Dermis blood vessel endothelial cell (primary cell): ENCODE measurements at regions not wholly inside any gene's neighbourhood (a gene's known extent, or its start where the extent isn't known, plus 50 kb on each side); places are given as distances from the start of the nearest gene placed in this dataset.

Source experiments
- DNase-seq: peaks from one replicate; pipeline ENCODE4 v3.0.0; 2010

GRCh38 chr11:70862093-70862492 lies 390.3 kb downstream of the SHANK2 start:
- no peak for DNase-seq

GRCh38 chr11:70863186-70863585 lies 389.2 kb downstream of the SHANK2 start:
- DNase-seq = no peak

GRCh38 chr11:70863993-70864392 lies 388.4 kb downstream of the SHANK2 start:
- DNase-seq = no peak

- no peak for DNase-seq
Measured at GRCh38 chr11:70865356-70865755, 387.0 kb downstream of the SHANK2 start.

GRCh38 chr11:70866834-70867233 lies 385.5 kb downstream of the SHANK2 start:
- DNase-seq = no peak

GRCh38 chr11:70867281-70868047 lies 384.9 kb downstream of the SHANK2 start:
- DNase-seq = no peak

- no peak for DNase-seq
Measured at GRCh38 chr11:70868341-70868885, 384.0 kb downstream of the SHANK2 start.

- DNase-seq = no peak
Measured at GRCh38 chr11:70869054-70869453, 383.3 kb downstream of the SHANK2 start.

GRCh38 chr11:70871881-70872280 lies 380.5 kb downstream of the SHANK2 start:
- no peak for DNase-seq

GRCh38 chr11:70872299-70872698 lies 380.1 kb downstream of the SHANK2 start:
- no peak for DNase-seq

- no peak for DNase-seq
Measured at GRCh38 chr11:70872955-70873735, 379.2 kb downstream of the SHANK2 start.

- DNase-seq = no peak
Measured at GRCh38 chr11:70873736-70874412, 378.5 kb downstream of the SHANK2 start.

GRCh38 chr11:70876685-70877084 lies 375.7 kb downstream of the SHANK2 start:
- DNase-seq = peak; percentile 1

- no peak for DNase-seq
Measured at GRCh38 chr11:70877151-70877550, 375.2 kb downstream of the SHANK2 start.

- no peak for DNase-seq
Measured at GRCh38 chr11:70878366-70878765, 374.0 kb downstream of the SHANK2 start.

- no peak for DNase-seq
Measured at GRCh38 chr11:70879601-70880285, 372.6 kb downstream of the SHANK2 start.

- no peak for DNase-seq
Measured at GRCh38 chr11:70880416-70880815, 372.0 kb downstream of the SHANK2 start.

GRCh38 chr11:70881948-70882715 lies 370.2 kb downstream of the SHANK2 start:
- DNase-seq = no peak

GRCh38 chr11:70882716-70883085 lies 369.7 kb downstream of the SHANK2 start:
- no peak for DNase-seq

GRCh38 chr11:70883323-70883940 lies 368.9 kb downstream of the SHANK2 start:
- no peak for DNase-seq

- DNase-seq = no peak
Measured at GRCh38 chr11:70883973-70884623, 368.3 kb downstream of the SHANK2 start.
